ENCODE measurements at regions not wholly inside any gene's neighbourhood (a gene's known extent, or its start where the extent isn't known, plus 50 kb on each side); places are given as distances from the start of the nearest gene placed in this dataset.
"Not testable (repeated sequence)": the region's sequence is repeated elsewhere in the genome, so short reads cannot be mapped to it uniquely, and the experiment has no call there.

GRCh38 chr2:123840574-123840973 lies 184.5 kb upstream of the CNTNAP5 start:
- ChIA-PET POLR2A (ENCODE audit: unreplicated experiment) (no interaction called here), CTCF (no interaction called here)
- Histone ChIP-seq H4K20me1 (ENCODE audit: insufficient read depth) (no peaks in the 10 kb centered on the region), H3K9me3 (ENCODE audit: insufficient read depth, low read depth) (no peaks in the 10 kb centered on the region), H3K4me2 (no peak overlapping the region), H3K9me2 (ENCODE audit: insufficient read depth) (no peaks in the 10 kb centered on the region), H2AFZ (no peak overlapping the region), H3K4me1 (replicated peaks; ENCODE audit: insufficient read depth) (no peaks in the 10 kb centered on the region), H3K36me3 (ENCODE audit: low read depth) (no peaks in the 10 kb centered on the region), H3F3A (ENCODE audit: insufficient read depth, low read depth) (no peaks in the 10 kb centered on the region), H3K27ac (no peak overlapping the region), H3K27me3 (ENCODE audit: insufficient read depth, low read depth) (no peaks in the 10 kb centered on the region), H3K4me3 (no peak overlapping the region), H3K79me2 (ENCODE audit: low read depth) (no peaks in the 10 kb centered on the region)
- no peak for TF ChIP-seq EZH2 (IDR thresholded peaks at IDR 0.05; ENCODE audit: low read depth)
- TF ChIP-seq CTCF (conservative IDR thresholded peaks at IDR 0.05): no peak
- DNase-seq: no peak
- no TSS peak for BruUV-seq (replicated peaks)
- intact Hi-C loops (cut with micrococcal nuclease; ENCODE audit: unreplicated experiment): no loop called here

- no peaks in the 10 kb centered on the region for H3K9me3 ChIP-seq (ENCODE audit: insufficient read depth, low read depth)
- DNase-seq: no peak
- no peak overlapping the region for H3K4me2 ChIP-seq
- no peaks in the 10 kb centered on the region for H3K4me1 ChIP-seq (replicated peaks; ENCODE audit: insufficient read depth)
- no peak overlapping the region for H3K4me3 ChIP-seq
- no TSS peak for BruUV-seq (replicated peaks)
- no peaks in the 10 kb centered on the region for H3F3A ChIP-seq (ENCODE audit: insufficient read depth, low read depth)
- no peak overlapping the region for H3K27ac ChIP-seq
- ChIA-PET CTCF (no interaction called here), POLR2A (ENCODE audit: unreplicated experiment) (no interaction called here)
- H3K9me2 ChIP-seq (ENCODE audit: insufficient read depth): no peaks in the 10 kb centered on the region
- intact Hi-C loops (cut with micrococcal nuclease; ENCODE audit: unreplicated experiment): no loop called here
- TF ChIP-seq CTCF (conservative IDR thresholded peaks at IDR 0.05) (no peak), EZH2 (IDR thresholded peaks at IDR 0.05; ENCODE audit: low read depth) (no peak)
- peaks cover 4% of the 10 kb centered on the region; the same call in 1 of the 2 replicates for H4K20me1 ChIP-seq (ENCODE audit: insufficient read depth)
- no peak overlapping the region for H2AFZ ChIP-seq
- no peaks in the 10 kb centered on the region for H3K27me3 ChIP-seq (ENCODE audit: insufficient read depth, low read depth)
- no peaks in the 10 kb centered on the region for H3K36me3 ChIP-seq (ENCODE audit: low read depth)
- H3K79me2 ChIP-seq (ENCODE audit: low read depth): no peaks in the 10 kb centered on the region
Observed at GRCh38 chr2:123851281-123851680, 173.8 kb upstream of the CNTNAP5 start.

- intact Hi-C loops (cut with micrococcal nuclease; ENCODE audit: unreplicated experiment): no loop called here
- no TSS peak for BruUV-seq (replicated peaks)
- CTCF ChIA-PET: no interaction called here
Observed at GRCh38 chr2:123853161-123853560, 171.9 kb upstream of the CNTNAP5 start.

GRCh38 chr2:123859031-123859430 lies 166.1 kb upstream of the CNTNAP5 start:
- CTCF ChIA-PET; H3K79me2 ChIP-seq (ENCODE audit: low read depth); H3K27me3 ChIP-seq (ENCODE audit: insufficient read depth, low read depth); POLR2A ChIA-PET (ENCODE audit: unreplicated experiment); H3K4me1 ChIP-seq (replicated peaks; ENCODE audit: insufficient read depth); H2AFZ ChIP-seq; BruUV-seq (replicated peaks); DNase-seq; H3K36me3 ChIP-seq (ENCODE audit: low read depth); H3K4me2 ChIP-seq; H3K9me3 ChIP-seq (ENCODE audit: insufficient read depth, low read depth); H4K20me1 ChIP-seq (ENCODE audit: insufficient read depth); H3K27ac ChIP-seq; intact Hi-C loops (cut with micrococcal nuclease; ENCODE audit: unreplicated experiment); H3F3A ChIP-seq (ENCODE audit: insufficient read depth, low read depth); H3K4me3 ChIP-seq; H3K9me2 ChIP-seq (ENCODE audit: insufficient read depth): not testable (repeated sequence)

More at GRCh38 chr2:123853161-123853560, 171.9 kb upstream of the CNTNAP5 start:
- Histone ChIP-seq H3F3A (ENCODE audit: insufficient read depth, low read depth) (no peaks in the 10 kb centered on the region), H3K9me3 (ENCODE audit: insufficient read depth, low read depth) (no peaks in the 10 kb centered on the region), H3K4me2 (no peak overlapping the region), H3K36me3 (ENCODE audit: low read depth) (no peaks in the 10 kb centered on the region), H3K4me1 (replicated peaks; ENCODE audit: insufficient read depth) (no peaks in the 10 kb centered on the region), H3K27ac (no peak overlapping the region), H2AFZ (no peak overlapping the region), H3K27me3 (ENCODE audit: insufficient read depth, low read depth) (no peaks in the 10 kb centered on the region), H3K79me2 (ENCODE audit: low read depth) (no peaks in the 10 kb centered on the region), H3K4me3 (no peak overlapping the region), H3K9me2 (ENCODE audit: insufficient read depth) (no peaks in the 10 kb centered on the region), H4K20me1 (ENCODE audit: insufficient read depth) (peaks cover 4% of the 10 kb centered on the region; the same call in 1 of the 2 replicates)
- no peak for TF ChIP-seq CTCF (conservative IDR thresholded peaks at IDR 0.05)
- TF ChIP-seq EZH2 (IDR thresholded peaks at IDR 0.05; ENCODE audit: low read depth): no peak
- DNase-seq: no peak
- POLR2A ChIA-PET (ENCODE audit: unreplicated experiment): no interaction called here

Measured in PC-9 (cell line).